Endothelial cell (in vitro differentiated cells): ENCODE measurements at regions not wholly inside any gene's neighbourhood (a gene's known extent, or its start where the extent isn't known, plus 50 kb on each side); places are given as distances from the start of the nearest gene placed in this dataset.

Experiments
- DNase-seq: peaks from one replicate; pipeline ENCODE4 v3.0.0; 2021; ENCODE audit warnings: low spot score
- H3K27ac Mint-ChIP-seq: one replicate; pipeline ENCODE4 v1.8.0; 2021; ENCODE audit warnings: mixed read lengths, inconsistent platforms; ENCODE audit not compliant: unreplicated experiment
- H3K27me3 Mint-ChIP-seq: one replicate; pipeline ENCODE4 v1.8.0; 2021; ENCODE audit warnings: mild to moderate bottlenecking, moderate library complexity, mixed read lengths, inconsistent platforms; ENCODE audit not compliant: unreplicated experiment
- H3K36me3 Mint-ChIP-seq: one replicate; pipeline ENCODE4 v1.8.0; 2021; ENCODE audit warnings: mild to moderate bottlenecking, low read depth, mixed read lengths, inconsistent platforms; ENCODE audit not compliant: unreplicated experiment
- H3K4me1 Mint-ChIP-seq: one replicate; pipeline ENCODE4 v1.8.0; 2021; ENCODE audit warnings: mild to moderate bottlenecking, mixed read lengths, inconsistent platforms; ENCODE audit not compliant: unreplicated experiment
- H3K4me3 Mint-ChIP-seq: one replicate; pipeline ENCODE4 v1.8.0; 2021; ENCODE audit warnings: mild to moderate bottlenecking, mixed read lengths, inconsistent platforms; ENCODE audit not compliant: unreplicated experiment
- H3K9me3 Mint-ChIP-seq: one replicate; pipeline ENCODE4 v1.8.0; 2021; ENCODE audit warnings: mixed read lengths, inconsistent platforms; ENCODE audit not compliant: unreplicated experiment
- TF ChIP-seq, protein P1 (sequence below): fragments of 200-600 bp; sonication (generic); IDR thresholded peaks from one replicate; pipeline ENCODE4 v1.5.0; 2021; ENCODE audit warnings: antibody characterized with exemption; ENCODE audit not compliant: unreplicated experiment

- no peak overlapping the region for H3K4me3 Mint-ChIP-seq
- H3K27me3 Mint-ChIP-seq: peaks cover 1% of the 10 kb centered on the region
- H3K27ac Mint-ChIP-seq: no peak overlapping the region
- TF ChIP-seq, protein P1, sequence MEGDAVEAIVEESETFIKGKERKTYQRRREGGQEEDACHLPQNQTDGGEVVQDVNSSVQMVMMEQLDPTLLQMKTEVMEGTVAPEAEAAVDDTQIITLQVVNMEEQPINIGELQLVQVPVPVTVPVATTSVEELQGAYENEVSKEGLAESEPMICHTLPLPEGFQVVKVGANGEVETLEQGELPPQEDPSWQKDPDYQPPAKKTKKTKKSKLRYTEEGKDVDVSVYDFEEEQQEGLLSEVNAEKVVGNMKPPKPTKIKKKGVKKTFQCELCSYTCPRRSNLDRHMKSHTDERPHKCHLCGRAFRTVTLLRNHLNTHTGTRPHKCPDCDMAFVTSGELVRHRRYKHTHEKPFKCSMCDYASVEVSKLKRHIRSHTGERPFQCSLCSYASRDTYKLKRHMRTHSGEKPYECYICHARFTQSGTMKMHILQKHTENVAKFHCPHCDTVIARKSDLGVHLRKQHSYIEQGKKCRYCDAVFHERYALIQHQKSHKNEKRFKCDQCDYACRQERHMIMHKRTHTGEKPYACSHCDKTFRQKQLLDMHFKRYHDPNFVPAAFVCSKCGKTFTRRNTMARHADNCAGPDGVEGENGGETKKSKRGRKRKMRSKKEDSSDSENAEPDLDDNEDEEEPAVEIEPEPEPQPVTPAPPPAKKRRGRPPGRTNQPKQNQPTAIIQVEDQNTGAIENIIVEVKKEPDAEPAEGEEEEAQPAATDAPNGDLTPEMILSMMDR: no peak
- no peaks in the 10 kb centered on the region for H3K9me3 Mint-ChIP-seq
- H3K4me1 Mint-ChIP-seq: no peaks in the 10 kb centered on the region
- H3K36me3 Mint-ChIP-seq: no peaks in the 10 kb centered on the region
- DNase-seq: no peak
These were observed 378.5 kb downstream of the FGF9 start for GRCh38 chr13:22049384-22049783.

DNA sequence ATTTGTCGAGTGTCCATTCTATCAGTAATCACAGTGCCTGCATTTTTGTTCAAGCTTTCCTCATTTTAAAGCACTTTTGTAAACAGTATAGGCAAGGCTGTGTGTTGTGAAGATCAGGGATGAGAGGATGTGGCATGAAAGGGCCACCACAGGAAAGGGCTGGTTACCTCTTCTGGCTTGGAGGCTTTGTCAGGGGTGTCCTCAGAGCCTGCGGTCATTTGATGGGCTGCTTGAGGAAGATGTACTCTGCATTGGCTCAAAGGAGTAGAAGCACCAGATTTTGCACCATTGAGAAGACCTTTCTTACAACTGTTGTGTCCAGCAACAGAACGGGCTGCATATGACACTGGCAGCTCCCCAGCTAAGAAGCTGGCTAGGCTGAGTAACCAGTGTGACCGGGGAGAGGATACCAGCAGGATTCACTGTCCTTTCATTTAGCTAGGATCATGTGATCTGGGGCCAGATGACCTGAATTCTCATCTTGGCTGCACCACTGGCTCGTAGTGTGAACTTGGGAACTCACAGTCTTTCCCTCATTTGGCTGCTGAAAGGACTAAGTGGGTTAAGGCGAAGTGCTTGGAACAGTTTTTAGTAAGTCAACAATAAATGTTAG is 380.2 kb downstream of the FGF9 start:
- DNase-seq: no peak
- Mint-ChIP-seq H3K27ac (no peak overlapping the region), H3K27me3 (peaks cover 1% of the 10 kb centered on the region), H3K36me3 (no peaks in the 10 kb centered on the region), H3K9me3 (no peaks in the 10 kb centered on the region), H3K4me1 (peaks cover 3% of the 10 kb centered on the region), H3K4me3 (no peak overlapping the region)
- TF ChIP-seq, protein P1: no peak

DNA sequence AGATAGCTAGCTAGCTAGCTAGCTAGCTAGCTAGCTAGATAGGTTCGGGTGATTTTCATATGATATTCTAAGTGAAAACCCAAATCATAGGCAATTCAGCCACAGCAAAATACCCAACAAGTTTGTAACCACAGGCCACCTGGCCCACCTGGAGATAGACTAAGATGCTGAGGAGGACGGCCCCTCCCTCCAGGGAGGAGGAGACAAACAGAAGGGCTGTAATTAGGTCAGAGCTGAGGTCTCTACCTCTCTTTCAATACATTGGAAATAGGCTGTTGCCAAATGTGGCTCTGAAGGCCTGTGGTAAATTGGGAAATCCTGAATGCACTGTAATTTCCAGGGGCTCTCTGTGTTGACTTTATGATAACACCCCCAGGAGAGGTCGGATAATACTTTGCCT is 382.2 kb downstream of the FGF9 start:
- DNase-seq: no peak
- H3K4me1 Mint-ChIP-seq: peaks cover 3% of the 10 kb centered on the region
- no peak overlapping the region for H3K27ac Mint-ChIP-seq
- no peaks in the 10 kb centered on the region for H3K9me3 Mint-ChIP-seq
- TF ChIP-seq, protein P1: no peak
- no peak overlapping the region for H3K4me3 Mint-ChIP-seq
- H3K27me3 Mint-ChIP-seq: peaks cover 1% of the 10 kb centered on the region
- H3K36me3 Mint-ChIP-seq: no peaks in the 10 kb centered on the region

DNA sequence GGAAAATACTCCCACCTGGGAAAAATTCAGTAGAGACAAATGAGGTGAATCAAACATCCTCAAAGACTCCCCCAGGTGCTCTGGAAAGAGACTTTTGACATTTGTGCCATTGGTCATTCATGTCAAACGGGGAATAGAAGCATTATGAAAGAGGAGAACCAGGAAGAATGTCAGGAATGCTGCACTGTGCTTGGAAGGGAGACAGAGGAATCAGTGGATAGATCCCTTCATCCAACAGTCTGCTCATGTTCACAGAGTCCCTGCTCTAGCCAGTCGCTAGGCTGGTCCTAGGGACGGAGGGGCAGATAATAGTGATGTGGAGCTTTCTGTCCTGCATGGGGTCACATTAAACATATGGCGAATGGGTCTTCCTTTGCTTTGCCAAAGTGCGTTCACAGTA is 384.4 kb downstream of the FGF9 start:
- Mint-ChIP-seq H3K27me3 (no peaks in the 10 kb centered on the region), H3K27ac (no peak overlapping the region), H3K4me1 (peaks cover 3% of the 10 kb centered on the region), H3K36me3 (no peaks in the 10 kb centered on the region), H3K9me3 (no peaks in the 10 kb centered on the region), H3K4me3 (no peak overlapping the region)
- TF ChIP-seq, protein P1: no peak
- no peak for DNase-seq

- Mint-ChIP-seq H3K27me3 (no peaks in the 10 kb centered on the region), H3K9me3 (no peaks in the 10 kb centered on the region), H3K4me1 (peaks cover 16% of the 10 kb centered on the region), H3K27ac (no peak overlapping the region), H3K36me3 (no peaks in the 10 kb centered on the region), H3K4me3 (no peak overlapping the region)
- TF ChIP-seq, protein P1: no peak
- no peak for DNase-seq
These were observed 389.3 kb downstream of the FGF9 start for GRCh38 chr13:22060187-22060586.
